ENCODE measurements at regions not wholly inside any gene's neighbourhood (a gene's known extent, or its start where the extent isn't known, plus 50 kb on each side); places are given as distances from the start of the nearest gene placed in this dataset.
A peak's percentile ranks its signal among the peaks of the same experiment; 100 is the strongest.

DNA sequence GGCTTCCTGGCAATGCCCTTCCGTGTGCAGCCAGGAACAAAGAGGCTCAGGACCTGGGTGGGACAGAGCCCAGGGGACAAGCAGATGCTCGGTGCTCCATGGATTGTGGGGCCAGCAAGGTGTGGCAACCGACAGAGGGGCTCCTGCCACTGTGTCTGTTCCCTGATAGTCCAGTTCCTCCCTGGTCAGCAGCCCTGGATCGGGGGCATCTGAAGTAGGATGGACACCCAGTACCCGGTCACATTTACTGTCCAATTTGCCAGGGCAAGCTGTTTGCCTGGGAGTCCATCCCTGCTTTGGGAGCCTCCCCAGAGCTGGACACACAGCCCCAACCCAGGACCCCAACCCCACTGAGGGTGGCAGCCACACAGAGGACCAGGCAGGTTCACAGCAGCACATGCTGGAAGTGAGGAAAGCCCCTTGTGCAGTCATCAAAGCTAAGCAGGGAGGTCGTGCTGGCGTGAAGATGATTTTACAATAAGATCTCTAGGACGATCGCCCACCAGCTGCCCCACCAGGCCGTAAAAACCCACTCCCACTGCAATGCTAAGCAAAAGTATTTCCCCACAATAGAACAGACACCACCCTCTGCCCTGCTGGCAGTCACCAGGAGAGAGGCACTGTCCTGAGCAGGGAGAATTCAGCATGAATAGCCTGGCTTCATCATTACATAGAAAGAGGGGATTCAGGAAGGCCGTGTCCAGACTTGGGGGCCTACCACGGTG is 141.7 kb downstream of the NDUFA10 start:
- no peaks in the 10 kb centered on the region for H3K27me3 ChIP-seq (replicated peaks; ENCODE audit: insufficient read depth)
- intact Hi-C loops (cut with DNase I), result loop anchor here (10.0 kb wide), 1 partner anchor 849 kb away; no protein-coding TSS in a partner anchor
- no peak for DNase-seq (ENCODE audit: low spot score)
- no peaks in the 10 kb centered on the region for H3K9me3 ChIP-seq
- no peak overlapping the region for H3K4me3 ChIP-seq
- no peak overlapping the region for H3K27ac ChIP-seq
- no peaks in the 10 kb centered on the region for H3K4me1 ChIP-seq (replicated peaks)
- no peaks in the 10 kb centered on the region for H3K36me3 ChIP-seq
- WGBS, result 91% methylated on average over 11 of the region's 12 CpGs
- TF ChIP-seq POLR2AphosphoS5 (IDR thresholded peaks at IDR 0.05) (no peak), CTCF (IDR thresholded peaks at IDR 0.05) (no peak), POLR2A (IDR thresholded peaks at IDR 0.05) (no peak)

GRCh38 chr2:239882781-239883180 is 142.4 kb downstream of the NDUFA10 start:
- H3K9me3 ChIP-seq, result no peaks in the 10 kb centered on the region
- no peaks in the 10 kb centered on the region for H3K27me3 ChIP-seq (replicated peaks; ENCODE audit: insufficient read depth)
- no peaks in the 10 kb centered on the region for H3K36me3 ChIP-seq
- DNase-seq (ENCODE audit: low spot score), result no peak
- intact Hi-C loops (cut with DNase I), result loop anchor here (10.0 kb wide), 1 partner anchor 848 kb away; no protein-coding TSS in a partner anchor
- no peak for TF ChIP-seq POLR2AphosphoS5 (IDR thresholded peaks at IDR 0.05)
- no peak for TF ChIP-seq CTCF (IDR thresholded peaks at IDR 0.05)
- TF ChIP-seq POLR2A (IDR thresholded peaks at IDR 0.05), result no peak
- no peak overlapping the region for H3K4me3 ChIP-seq
- no peaks in the 10 kb centered on the region for H3K4me1 ChIP-seq (replicated peaks)
- no peak overlapping the region for H3K27ac ChIP-seq
- WGBS, result 86% methylated on average over 4 of the region's 4 CpGs

- H3K27ac ChIP-seq, result no peak overlapping the region
- no peaks in the 10 kb centered on the region for H3K4me1 ChIP-seq (replicated peaks)
- H3K9me3 ChIP-seq, result no peaks in the 10 kb centered on the region
- H3K4me3 ChIP-seq, result no peak overlapping the region
- intact Hi-C loops (cut with DNase I), result loop anchor here (10.0 kb wide), 1 partner anchor 848 kb away; no protein-coding TSS in a partner anchor
- TF ChIP-seq POLR2A (IDR thresholded peaks at IDR 0.05) (no peak), POLR2AphosphoS5 (IDR thresholded peaks at IDR 0.05) (peak; percentile 13), CTCF (IDR thresholded peaks at IDR 0.05) (peak; percentile 58 to 77 (median 67))
- WGBS, result 27% methylated on average over 5 of the region's 5 CpGs
- DNase-seq (ENCODE audit: low spot score), result peak; percentile 63
- H3K27me3 ChIP-seq (replicated peaks; ENCODE audit: insufficient read depth), result no peaks in the 10 kb centered on the region
- no peaks in the 10 kb centered on the region for H3K36me3 ChIP-seq
Measured at GRCh38 chr2:239882331-239882732, 142.8 kb downstream of the NDUFA10 start.

DNA sequence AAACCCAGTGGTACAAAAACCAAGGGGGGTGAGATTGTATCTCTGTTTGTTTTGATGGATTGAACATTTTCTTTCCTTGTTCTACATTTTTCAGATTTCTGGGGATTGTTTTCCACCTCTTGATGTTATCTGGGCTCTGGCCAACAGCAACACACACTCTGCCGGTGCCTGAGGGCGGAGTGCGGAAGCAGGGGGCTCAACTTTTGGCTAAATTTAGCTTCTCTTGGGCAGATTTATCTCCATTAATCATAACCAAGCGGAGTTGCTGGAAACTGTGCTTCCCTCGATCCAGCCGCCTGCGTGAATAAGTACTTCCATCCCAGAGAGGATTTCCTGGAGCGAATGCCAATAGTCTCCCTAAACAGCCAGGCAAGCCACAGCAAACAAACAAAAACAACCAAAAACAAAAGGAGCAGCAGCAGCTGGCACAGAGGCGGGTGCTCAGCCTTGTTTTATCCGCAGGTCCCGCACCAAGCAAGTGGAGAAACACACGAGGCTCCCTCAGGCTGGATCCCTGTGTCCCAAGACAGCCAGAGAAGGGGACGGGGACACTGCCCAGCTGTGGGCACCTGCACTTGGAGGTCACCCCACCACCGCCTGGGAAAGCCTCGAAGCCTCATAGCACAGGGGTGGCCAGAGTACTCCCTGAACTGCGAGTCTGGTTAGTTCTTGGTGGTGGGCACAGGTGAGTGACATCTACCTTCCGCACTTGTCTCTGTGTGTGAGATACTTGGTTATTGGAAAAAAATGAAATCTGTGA is 143.4 kb downstream of the NDUFA10 start:
- WGBS, result 27% methylated on average over 17 of the region's 17 CpGs
- H3K27ac ChIP-seq, result peak overlapping the region in 1 of 2 donors; percentile 18
- H3K27me3 ChIP-seq (replicated peaks; ENCODE audit: insufficient read depth), result no peaks in the 10 kb centered on the region
- TF ChIP-seq POLR2AphosphoS5 (IDR thresholded peaks at IDR 0.05), result no peak
- TF ChIP-seq POLR2A (IDR thresholded peaks at IDR 0.05), result no peak
- TF ChIP-seq CTCF (IDR thresholded peaks at IDR 0.05), result no peak
- intact Hi-C loops (cut with DNase I), result loop anchor here (10.0 kb wide), 1 partner anchor 847 kb away; no protein-coding TSS in a partner anchor
- no peaks in the 10 kb centered on the region for H3K4me1 ChIP-seq (replicated peaks)
- no peak overlapping the region for H3K4me3 ChIP-seq
- DNase-seq (ENCODE audit: low spot score), result no peak
- H3K9me3 ChIP-seq, result no peaks in the 10 kb centered on the region
- no peaks in the 10 kb centered on the region for H3K36me3 ChIP-seq
